HG03196 (cell line): ENCODE measurements at regions not wholly inside any gene's neighbourhood (a gene's known extent, or its start where the extent isn't known, plus 50 kb on each side); places are given as distances from the start of the nearest gene placed in this dataset.
"Not testable (repeated sequence)": the region's sequence is repeated elsewhere in the genome, so short reads cannot be mapped to it uniquely, and the experiment has no call there.

Experiments used
- ATAC-seq: cut with Tn5 transposase; IDR thresholded peaks from one replicate; pipeline ENCODE4 v1.9.1; 2021; ENCODE audit not compliant: unreplicated experiment

- no peak for ATAC-seq
Observed at GRCh38 chr13:95388420-95389079, 87.3 kb upstream of the ABCC4 start.

GRCh38 chr13:95391362-95391761, 90.1 kb upstream of the ABCC4 start:
- no peak for ATAC-seq

GRCh38 chr13:95391785-95392184, 90.5 kb upstream of the ABCC4 start:
- no peak for ATAC-seq

GRCh38 chr13:95392597-95392996, 91.3 kb upstream of the ABCC4 start:
- no peak for ATAC-seq

GRCh38 chr13:95403349-95404140, 102.3 kb upstream of the ABCC4 start:
- ATAC-seq, result peak; percentile 23

- peak; percentile 93 for ATAC-seq
Observed at GRCh38 chr13:95404141-95404882, 103.1 kb upstream of the ABCC4 start.

GRCh38 chr13:95406176-95406575, 104.9 kb upstream of the ABCC4 start:
- no peak for ATAC-seq

GRCh38 chr13:95411428-95412040, 110.3 kb upstream of the ABCC4 start:
- no peak for ATAC-seq

- no peak for ATAC-seq
Observed at GRCh38 chr13:95418946-95419345, 117.7 kb upstream of the ABCC4 start.

- no peak for ATAC-seq
Observed at GRCh38 chr13:95420501-95420900, 119.2 kb upstream of the ABCC4 start.

- no peak for ATAC-seq
Observed at GRCh38 chr13:95426631-95427030, 125.4 kb upstream of the ABCC4 start.

- not testable (repeated sequence) for ATAC-seq
Observed at GRCh38 chr13:95430525-95430924, 122.0 kb upstream of the CLDN10 start.

- ATAC-seq, result no peak
Observed at GRCh38 chr13:95432141-95432540, 120.4 kb upstream of the CLDN10 start.

GRCh38 chr13:95433537-95433936, 119.0 kb upstream of the CLDN10 start:
- no peak for ATAC-seq

- ATAC-seq, result no peak
Observed at GRCh38 chr13:95434111-95434510, 118.4 kb upstream of the CLDN10 start.

- no peak for ATAC-seq
Observed at GRCh38 chr13:95437561-95437960, 115.0 kb upstream of the CLDN10 start.

- ATAC-seq, result no peak
Observed at GRCh38 chr13:95438297-95438696, 114.2 kb upstream of the CLDN10 start.

- no peak for ATAC-seq
Observed at GRCh38 chr13:95440441-95441088, 112.0 kb upstream of the CLDN10 start.

GRCh38 chr13:95441326-95441725, 111.2 kb upstream of the CLDN10 start:
- no peak for ATAC-seq

- ATAC-seq, result no peak
Observed at GRCh38 chr13:95444006-95444730, 108.4 kb upstream of the CLDN10 start.
